ENCODE measurements at regions not wholly inside any gene's neighbourhood (a gene's known extent, or its start where the extent isn't known, plus 50 kb on each side); places are given as distances from the start of the nearest gene placed in this dataset.

GRCh38 chr1:222454186-222454585 lies 93.7 kb downstream of the HHIPL2 start:
- no peaks in the 10 kb centered on the region for H3K9me3 ChIP-seq (ENCODE audit: severe bottlenecking)
- H3K36me3 ChIP-seq, result no peaks in the 10 kb centered on the region
- TF ChIP-seq CTCF (IDR thresholded peaks at IDR 0.05; ENCODE audit: low read depth, low read length), result no peak
- no peak for DNase-seq
- no peak overlapping the region for H3K27ac ChIP-seq
- H3K27me3 ChIP-seq (ENCODE audit: insufficient read depth, low read depth, severe bottlenecking), result no peaks in the 10 kb centered on the region
- no peak overlapping the region for H3K4me3 ChIP-seq (ENCODE audit: low read depth, low read length)

- no peak for TF ChIP-seq CTCF (IDR thresholded peaks at IDR 0.05; ENCODE audit: low read depth, low read length)
- H3K27me3 ChIP-seq (ENCODE audit: insufficient read depth, low read depth, severe bottlenecking), result no peaks in the 10 kb centered on the region
- H3K9me3 ChIP-seq (ENCODE audit: severe bottlenecking), result no peaks in the 10 kb centered on the region
- H3K27ac ChIP-seq, result no peak overlapping the region
- DNase-seq, result no peak
- no peak overlapping the region for H3K4me3 ChIP-seq (ENCODE audit: low read depth, low read length)
- no peaks in the 10 kb centered on the region for H3K36me3 ChIP-seq
These were observed 95.9 kb downstream of the HHIPL2 start for GRCh38 chr1:222452031-222452430.

GRCh38 chr1:222443566-222443965 lies 104.3 kb downstream of the HHIPL2 start:
- DNase-seq, result no peak
- H3K4me3 ChIP-seq (ENCODE audit: low read depth, low read length), result no peak overlapping the region
- TF ChIP-seq CTCF (IDR thresholded peaks at IDR 0.05; ENCODE audit: low read depth, low read length), result no peak

GRCh38 chr1:222441066-222441465 lies 106.8 kb downstream of the HHIPL2 start:
- Histone ChIP-seq H3K27me3 (ENCODE audit: insufficient read depth, low read depth, severe bottlenecking) (no peaks in the 10 kb centered on the region), H3K27ac (no peak overlapping the region), H3K36me3 (no peaks in the 10 kb centered on the region), H3K4me3 (ENCODE audit: low read depth, low read length) (no peak overlapping the region), H3K9me3 (ENCODE audit: severe bottlenecking) (no peaks in the 10 kb centered on the region)
- no peak for TF ChIP-seq CTCF (IDR thresholded peaks at IDR 0.05; ENCODE audit: low read depth, low read length)
- no peak for DNase-seq

More at GRCh38 chr1:222443566-222443965, 104.3 kb downstream of the HHIPL2 start:
- Histone ChIP-seq H3K36me3 (no peaks in the 10 kb centered on the region), H3K9me3 (ENCODE audit: severe bottlenecking) (no peaks in the 10 kb centered on the region), H3K27ac (no peak overlapping the region), H3K27me3 (ENCODE audit: insufficient read depth, low read depth, severe bottlenecking) (no peaks in the 10 kb centered on the region)

- Histone ChIP-seq H3K9me3 (ENCODE audit: severe bottlenecking) (no peaks in the 10 kb centered on the region), H3K27ac (no peak overlapping the region), H3K27me3 (ENCODE audit: insufficient read depth, low read depth, severe bottlenecking) (no peaks in the 10 kb centered on the region), H3K4me3 (ENCODE audit: low read depth, low read length) (no peak overlapping the region), H3K36me3 (no peaks in the 10 kb centered on the region)
- DNase-seq, result no peak
- TF ChIP-seq CTCF (IDR thresholded peaks at IDR 0.05; ENCODE audit: low read depth, low read length), result no peak
These were observed 123.1 kb downstream of the HHIPL2 start for GRCh38 chr1:222424826-222425225.

- no peak overlapping the region for H3K4me3 ChIP-seq (ENCODE audit: low read depth, low read length)
- TF ChIP-seq CTCF (IDR thresholded peaks at IDR 0.05; ENCODE audit: low read depth, low read length), result no peak
- H3K9me3 ChIP-seq (ENCODE audit: severe bottlenecking), result no peaks in the 10 kb centered on the region
- no peaks in the 10 kb centered on the region for H3K27me3 ChIP-seq (ENCODE audit: insufficient read depth, low read depth, severe bottlenecking)
- no peak for DNase-seq
- no peak overlapping the region for H3K27ac ChIP-seq
- H3K36me3 ChIP-seq, result no peaks in the 10 kb centered on the region
These were observed 126.5 kb downstream of the HHIPL2 start for GRCh38 chr1:222421380-222421779.
